Breast epithelium (tissue), 3 donors: ENCODE measurements at regions not wholly inside any gene's neighbourhood (a gene's known extent, or its start where the extent isn't known, plus 50 kb on each side); places are given as distances from the start of the nearest gene placed in this dataset.

Experiments
- CTCF ChIP-seq, 3 donors: fragments of 450-650 bp; IDR thresholded peaks; one replicate each; pipeline ENCODE4 v1.5.1; 2016 to 2017; ENCODE audit warnings: antibody characterized with exemption in 3 of 3, mild to moderate bottlenecking in 3 of 3, moderate library complexity in 3 of 3
- POLR2A ChIP-seq: fragments of 450-650 bp; IDR thresholded peaks from one replicate; pipeline ENCODE4 v1.6.1; 2016; ENCODE audit warnings: antibody characterized with exemption, mild to moderate bottlenecking, moderate library complexity
- POLR2AphosphoS5 ChIP-seq, 3 donors: sonication (generic); formaldehyde crosslinking; IDR thresholded peaks; one replicate each; pipeline ENCODE4 v1.6.1; 2017; ENCODE audit warnings: antibody characterized with exemption in 3 of 3

DNA sequence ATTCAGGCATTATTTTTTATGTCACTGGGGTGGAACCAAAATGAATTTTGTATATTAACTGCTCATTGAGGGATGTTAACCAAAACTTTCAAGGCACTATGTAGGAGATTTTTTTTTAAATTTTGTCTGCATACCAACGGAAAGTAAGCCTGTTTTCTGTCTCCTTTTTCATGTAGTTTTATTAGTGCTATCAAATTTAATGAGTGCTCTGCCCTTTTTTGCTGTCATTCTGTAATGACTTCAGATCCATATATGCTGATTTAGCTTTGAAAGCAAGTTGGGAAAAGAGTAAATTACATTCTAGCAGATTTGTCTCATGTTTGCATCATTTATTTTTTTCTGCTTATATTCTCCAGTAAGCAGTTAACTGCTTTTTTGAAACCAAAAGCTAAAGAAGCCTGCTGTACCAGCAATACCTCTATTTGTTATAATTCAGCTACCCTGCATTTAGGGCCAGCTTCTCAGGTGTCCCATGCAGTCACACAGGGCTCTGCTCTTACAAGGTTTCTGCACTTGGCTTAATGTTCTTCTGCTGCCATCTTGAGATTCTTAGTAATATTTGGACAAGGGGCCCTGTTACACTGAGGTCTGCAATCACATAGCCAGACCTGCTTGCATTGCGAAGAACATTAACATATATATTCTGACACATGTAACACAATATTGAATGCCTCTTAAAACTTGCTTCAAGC is 429.0 kb downstream of the UTRN start:
- TF ChIP-seq POLR2A (no peak), CTCF (IDR thresholded peaks at IDR 0.05) (no peak), POLR2AphosphoS5 (IDR thresholded peaks at IDR 0.05) (no peak)
